GM10266 (cell line): ENCODE measurements at regions not wholly inside any gene's neighbourhood (a gene's known extent, or its start where the extent isn't known, plus 50 kb on each side); places are given as distances from the start of the nearest gene placed in this dataset.

Experiments
- DNase-seq: peaks from one replicate; pipeline ENCODE4 v3.0.0; 2012; ENCODE audit errors: extremely low spot score
- TF ChIP-seq, protein P1 (sequence below): IDR thresholded peaks from 2 replicates; pipeline ENCODE4 v1.5.1; 2012; ENCODE audit warnings: mild to moderate bottlenecking, low read depth; ENCODE audit not compliant: control insufficient read depth, insufficient read depth; ENCODE audit errors: missing control alignments

DNA sequence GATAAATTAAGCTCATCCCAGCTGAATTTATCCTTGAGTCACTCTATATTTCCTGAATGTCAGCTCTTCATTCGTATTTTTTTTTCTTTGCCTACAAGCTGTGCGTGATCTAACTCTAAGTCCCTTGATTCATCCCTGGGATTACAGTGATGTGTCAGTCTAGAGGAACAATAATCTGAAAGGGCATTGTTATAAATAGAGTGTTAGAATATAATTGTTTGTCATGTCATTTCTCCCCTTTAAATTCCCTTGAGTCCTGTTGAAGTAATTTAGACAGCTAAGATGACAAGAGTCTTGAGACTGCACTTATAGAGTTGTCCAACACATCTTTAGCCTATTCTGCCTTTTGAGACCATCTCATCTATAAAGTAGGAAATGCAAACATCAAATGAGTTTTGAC, 621.8 kb downstream of the ZIC1 start:
- DNase-seq = no peak
- TF ChIP-seq, protein P1, sequence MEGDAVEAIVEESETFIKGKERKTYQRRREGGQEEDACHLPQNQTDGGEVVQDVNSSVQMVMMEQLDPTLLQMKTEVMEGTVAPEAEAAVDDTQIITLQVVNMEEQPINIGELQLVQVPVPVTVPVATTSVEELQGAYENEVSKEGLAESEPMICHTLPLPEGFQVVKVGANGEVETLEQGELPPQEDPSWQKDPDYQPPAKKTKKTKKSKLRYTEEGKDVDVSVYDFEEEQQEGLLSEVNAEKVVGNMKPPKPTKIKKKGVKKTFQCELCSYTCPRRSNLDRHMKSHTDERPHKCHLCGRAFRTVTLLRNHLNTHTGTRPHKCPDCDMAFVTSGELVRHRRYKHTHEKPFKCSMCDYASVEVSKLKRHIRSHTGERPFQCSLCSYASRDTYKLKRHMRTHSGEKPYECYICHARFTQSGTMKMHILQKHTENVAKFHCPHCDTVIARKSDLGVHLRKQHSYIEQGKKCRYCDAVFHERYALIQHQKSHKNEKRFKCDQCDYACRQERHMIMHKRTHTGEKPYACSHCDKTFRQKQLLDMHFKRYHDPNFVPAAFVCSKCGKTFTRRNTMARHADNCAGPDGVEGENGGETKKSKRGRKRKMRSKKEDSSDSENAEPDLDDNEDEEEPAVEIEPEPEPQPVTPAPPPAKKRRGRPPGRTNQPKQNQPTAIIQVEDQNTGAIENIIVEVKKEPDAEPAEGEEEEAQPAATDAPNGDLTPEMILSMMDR = no peak

DNA sequence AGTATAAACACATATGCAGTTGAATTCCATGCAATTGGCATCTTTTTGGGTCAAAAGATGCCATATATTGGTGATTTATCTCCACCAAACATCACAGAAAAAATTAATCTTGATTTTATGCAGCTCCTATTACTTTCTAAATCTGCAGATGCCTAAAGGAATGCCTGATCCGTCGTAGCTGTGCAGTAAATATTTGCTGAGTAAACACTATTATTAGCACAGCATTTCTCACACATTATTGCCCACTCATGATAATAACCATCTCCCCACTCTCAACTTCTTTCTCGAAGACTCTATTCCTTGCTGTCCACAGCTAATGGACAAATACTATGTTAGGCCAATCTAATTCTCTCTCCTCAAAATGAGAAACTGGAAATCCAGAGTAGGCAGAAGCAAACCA, 625.2 kb downstream of the ZIC1 start:
- DNase-seq = no peak
- TF ChIP-seq, protein P1 = no peak

GRCh38 chr3:148036331-148036876, 627.2 kb downstream of the ZIC1 start:
- no peak for DNase-seq

DNA sequence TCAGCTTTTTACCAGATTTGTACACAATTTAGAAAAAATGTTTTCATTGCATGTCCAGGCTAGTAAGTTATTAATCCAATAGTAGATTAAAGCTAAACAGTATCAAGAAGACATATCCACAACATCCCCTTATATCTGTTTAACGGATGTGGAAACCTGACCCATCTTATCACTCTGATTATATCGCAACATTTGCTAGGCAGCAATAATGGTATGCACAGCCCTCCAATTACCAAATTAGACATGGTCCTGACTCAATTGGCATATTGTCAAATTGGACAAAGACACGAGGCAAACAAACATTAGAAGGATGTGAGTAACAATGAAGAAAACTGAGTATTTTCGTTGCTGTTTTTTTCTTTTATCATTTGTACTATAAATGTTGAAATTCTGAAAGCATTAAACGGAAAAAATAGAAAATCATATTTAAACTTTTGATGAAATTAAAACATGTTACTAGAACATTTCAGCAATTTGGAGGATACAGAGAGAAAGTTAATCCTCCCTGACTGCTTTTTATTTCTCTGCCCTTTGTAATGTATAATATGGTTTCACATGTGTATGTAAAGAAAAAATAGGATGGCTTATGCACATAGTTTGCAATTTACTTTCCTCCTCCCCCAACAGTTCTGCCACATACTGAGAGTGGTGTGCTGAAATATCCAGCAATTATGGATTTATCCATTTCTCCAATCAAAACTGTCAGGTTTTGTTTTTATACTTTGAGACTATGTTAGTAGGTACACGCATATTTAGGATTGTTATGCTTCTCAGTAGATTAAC, 633.7 kb downstream of the ZIC1 start:
- TF ChIP-seq, protein P1 = no peak
- no peak for DNase-seq

More at GRCh38 chr3:148036331-148036876, 627.2 kb downstream of the ZIC1 start:
- TF ChIP-seq, protein P1 = no peak

DNA sequence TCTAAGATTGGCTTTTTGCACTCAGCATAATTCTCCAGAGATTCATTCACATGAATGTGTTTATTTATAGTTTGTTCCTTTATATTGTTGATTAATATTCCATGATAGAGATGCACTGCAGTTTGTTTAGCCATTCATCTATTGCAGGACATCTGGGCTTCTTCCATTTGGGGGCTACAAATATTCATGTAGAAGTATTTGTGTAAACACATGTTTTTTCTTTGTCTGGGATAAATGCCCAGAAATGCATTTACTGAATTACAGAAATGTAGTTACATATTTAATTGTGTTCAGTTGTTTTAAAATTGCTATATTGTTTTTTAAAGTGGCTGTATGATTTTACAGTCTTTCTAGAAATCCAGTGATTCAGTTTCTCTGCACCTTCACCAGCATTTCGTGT, 635.0 kb downstream of the ZIC1 start:
- no peak for DNase-seq
- TF ChIP-seq, protein P1 = no peak

DNA sequence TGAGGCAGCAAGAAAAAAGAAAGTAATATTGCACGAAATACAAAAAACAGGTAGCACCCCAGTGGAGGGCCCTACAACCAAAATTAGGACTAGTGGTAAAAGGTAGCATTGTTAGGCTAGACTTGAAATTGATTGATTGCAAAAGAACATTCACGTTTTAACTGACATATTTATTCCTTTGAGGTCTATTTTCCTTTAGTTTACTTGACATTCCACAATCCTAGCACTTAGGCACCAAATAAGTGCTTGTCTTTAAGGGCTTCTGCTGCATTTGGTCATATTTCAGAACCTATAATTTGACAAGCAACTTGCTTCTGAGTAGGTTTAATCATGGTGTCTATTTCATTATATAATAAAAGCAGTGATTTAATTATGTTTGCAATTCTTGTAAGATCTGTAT, 642.7 kb upstream of the AGTR1 start:
- DNase-seq = no peak
- TF ChIP-seq, protein P1 = no peak

- TF ChIP-seq, protein P1 = no peak
- DNase-seq = no peak
Observed at GRCh38 chr3:148062590-148062989, 635.1 kb upstream of the AGTR1 start.
